ENCODE measurements at regions not wholly inside any gene's neighbourhood (a gene's known extent, or its start where the extent isn't known, plus 50 kb on each side); places are given as distances from the start of the nearest gene placed in this dataset.

GRCh38 chr7:28328146-28328545 is 84.2 kb upstream of the CREB5 start:
- no peak for TF ChIP-seq CTCF (IDR thresholded peaks at IDR 0.05)
- no peak for TF ChIP-seq POLR2A (IDR thresholded peaks at IDR 0.05)
